ENCODE measurements at regions not wholly inside any gene's neighbourhood (a gene's known extent, or its start where the extent isn't known, plus 50 kb on each side); places are given as distances from the start of the nearest gene placed in this dataset.

DNA sequence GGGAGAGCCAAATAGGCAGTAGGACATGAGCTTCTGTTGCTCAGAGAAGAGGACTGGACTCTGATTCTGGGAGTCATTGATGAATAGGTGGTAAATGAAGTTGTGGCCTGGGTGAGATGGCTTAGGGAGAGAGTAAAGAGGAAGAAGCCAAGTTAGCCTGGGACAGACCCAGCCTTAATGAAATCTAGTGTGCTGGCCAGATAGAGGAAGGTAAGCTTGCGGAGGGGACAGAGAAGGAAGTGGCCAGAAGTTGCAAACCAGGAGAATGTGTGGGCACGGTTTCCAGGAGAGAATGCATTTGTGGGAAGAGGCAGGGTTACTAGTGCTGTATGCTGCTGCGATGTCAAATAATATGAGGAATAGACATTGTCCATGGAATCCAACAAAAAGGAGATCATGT is 83.3 kb upstream of the OLFM4 start:
- BruUV-seq (replicated peaks): no TSS peak
- no peaks in the 10 kb centered on the region for H4K20me1 ChIP-seq (replicated peaks; ENCODE audit: control insufficient read depth, insufficient read depth, low read length)
- in situ Hi-C loops (cut with MboI): no loop called here

DNA sequence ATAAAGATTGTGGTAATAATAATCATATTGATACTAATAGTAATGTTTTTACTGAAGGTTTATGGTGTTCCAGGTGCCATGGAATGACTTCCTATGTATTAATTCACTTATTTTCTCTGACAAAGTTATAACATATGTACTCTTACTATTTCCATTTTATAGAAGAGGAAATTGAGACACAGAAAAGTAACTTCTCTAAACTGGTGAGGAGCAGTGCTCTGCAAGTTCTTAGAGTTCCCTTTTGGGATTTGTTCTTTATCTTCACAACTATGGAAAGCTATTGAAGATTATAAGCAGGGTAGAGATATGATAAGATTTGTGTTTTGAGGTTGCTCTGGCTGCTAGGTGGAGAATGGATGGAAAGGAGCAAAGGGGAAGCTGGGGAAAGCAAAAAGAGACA is 83.9 kb upstream of the OLFM4 start:
- H3K27me3 ChIP-seq (ENCODE audit: control insufficient read depth in 2 of 2, insufficient read depth in 2 of 2, low read length in 2 of 2): no peaks in the 10 kb centered on the region
- no peak overlapping the region for H3K4me2 ChIP-seq (ENCODE audit: insufficient read depth, low read length)
- TF ChIP-seq TRIM24 (IDR thresholded peaks at IDR 0.05) (no peak), CAMTA2 (CRISPR knock-in tag; conservative IDR thresholded peaks at IDR 0.05) (no peak), MCM3 (IDR thresholded peaks at IDR 0.05) (no peak), BRCA1 (IDR thresholded peaks at IDR 0.05) (no peak), BRCA1 (CRISPR knock-in tag; IDR thresholded peaks at IDR 0.05) (no peak), TEAD4 (IDR thresholded peaks at IDR 0.05; ENCODE audit: low read length) (no peak), TEAD4 (CRISPR knock-in tag; IDR thresholded peaks at IDR 0.05; ENCODE audit: borderline replicate concordance) (no peak), SNIP1 (IDR thresholded peaks at IDR 0.05; ENCODE audit: low read depth) (no peak), ZFP30 (CRISPR knock-in tag; IDR thresholded peaks at IDR 0.05; ENCODE audit: borderline replicate concordance) (no peak), SP1 (CRISPR knock-in tag; IDR thresholded peaks at IDR 0.05) (no peak), SMARCE1 (IDR thresholded peaks at IDR 0.05) (no peak), HLTF (IDR thresholded peaks at IDR 0.05) (no peak), NR2C2 (CRISPR knock-in tag; IDR thresholded peaks at IDR 0.05) (no peak), NR2C2 (tag; IDR thresholded peaks at IDR 0.05) (no peak), KDM2B (CRISPR knock-in tag; IDR thresholded peaks at IDR 0.05) (no peak), PTRF (tag; IDR thresholded peaks at IDR 0.05) (no peak), ZBTB8A (IDR thresholded peaks at IDR 0.05; ENCODE audit: partially characterized antibody) (no peak), ZFX (CRISPR knock-in tag; IDR thresholded peaks at IDR 0.05) (no peak)
- TF ChIP-seq, protein P1, sequence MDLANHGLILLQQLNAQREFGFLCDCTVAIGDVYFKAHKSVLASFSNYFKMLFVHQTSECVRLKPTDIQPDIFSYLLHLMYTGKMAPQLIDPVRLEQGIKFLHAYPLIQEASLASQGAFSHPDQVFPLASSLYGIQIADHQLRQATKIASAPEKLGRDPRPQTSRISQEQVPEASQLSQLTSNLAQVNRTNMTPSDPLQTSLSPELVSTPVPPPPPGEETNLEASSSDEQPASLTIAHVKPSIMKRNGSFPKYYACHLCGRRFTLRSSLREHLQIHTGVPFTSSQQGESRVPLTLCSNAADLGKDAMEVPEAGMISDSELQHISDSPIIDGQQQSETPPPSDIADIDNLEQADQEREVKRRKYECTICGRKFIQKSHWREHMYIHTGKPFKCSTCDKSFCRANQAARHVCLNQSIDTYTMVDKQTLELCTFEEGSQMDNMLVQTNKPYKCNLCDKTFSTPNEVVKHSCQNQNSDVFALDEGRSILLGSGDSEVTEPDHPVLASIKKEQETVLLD (IDR thresholded peaks at IDR 0.05): no peak
- TF ChIP-seq, protein P2, sequence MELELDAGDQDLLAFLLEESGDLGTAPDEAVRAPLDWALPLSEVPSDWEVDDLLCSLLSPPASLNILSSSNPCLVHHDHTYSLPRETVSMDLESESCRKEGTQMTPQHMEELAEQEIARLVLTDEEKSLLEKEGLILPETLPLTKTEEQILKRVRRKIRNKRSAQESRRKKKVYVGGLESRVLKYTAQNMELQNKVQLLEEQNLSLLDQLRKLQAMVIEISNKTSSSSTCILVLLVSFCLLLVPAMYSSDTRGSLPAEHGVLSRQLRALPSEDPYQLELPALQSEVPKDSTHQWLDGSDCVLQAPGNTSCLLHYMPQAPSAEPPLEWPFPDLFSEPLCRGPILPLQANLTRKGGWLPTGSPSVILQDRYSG (tag; conservative IDR thresholded peaks at IDR 0.05; ENCODE audit: low read depth): no peak

More for the DNA sequence above, 83.3 kb upstream of the OLFM4 start:
- no peak for DNase-seq (ENCODE audit: extremely low read depth in 1 of 4, low spot score in 3 of 4)
- ATAC-seq: no peak
- H3K36me3 ChIP-seq (ENCODE audit: control insufficient read depth, insufficient read depth, low read length): no peaks in the 10 kb centered on the region
- no peak for FAIRE-seq
- no peak overlapping the region for H3K9ac ChIP-seq (ENCODE audit: insufficient read depth in 1 of 2, low read depth in 2 of 2, low read length in 2 of 2)
- 0% methylated on average over 3 of the region's 3 CpGs for WGBS (ENCODE audit: insufficient coverage, low coverage, missing lambda C conversion rate)
- CTCF ChIA-PET (ENCODE audit: low intra/inter-chr PET ratio): no interaction called here
- no peaks in the 10 kb centered on the region for H3K9me1 ChIP-seq (ENCODE audit: control insufficient read depth, insufficient read depth, low read length)
- no peak overlapping the region for H3K4me3 ChIP-seq
- H3K4me2 ChIP-seq (ENCODE audit: insufficient read depth, low read length): no peak overlapping the region
- H3K9me3 ChIP-seq (replicated peaks; ENCODE audit: control insufficient read depth, insufficient read depth, low read depth, low read length): no peaks in the 10 kb centered on the region
- no peaks in the 10 kb centered on the region for H3K79me2 ChIP-seq (ENCODE audit: control insufficient read depth, insufficient read depth, low read length)
- H3K27ac ChIP-seq (ENCODE audit: extremely low read depth, low read depth, low read length): no peak overlapping the region
- no peaks in the 10 kb centered on the region for H3K27me3 ChIP-seq (ENCODE audit: control insufficient read depth in 2 of 2, insufficient read depth in 2 of 2, low read length in 2 of 2)
- H2AFZ ChIP-seq (ENCODE audit: low read depth, low read length): no peak overlapping the region
- POLR2A ChIA-PET: no interaction called here
- intact Hi-C loops (cut with micrococcal nuclease): no loop called here
- TF ChIP-seq SUPT5H (IDR thresholded peaks at IDR 0.05) (no peak), TAL1 (IDR thresholded peaks at IDR 0.05) (no peak)
- no peaks in the 10 kb centered on the region for H3K4me1 ChIP-seq (replicated peaks in 1 of 2; ENCODE audit: control insufficient read depth in 2 of 2, insufficient read depth in 2 of 2, low read length in 2 of 2)

More for the DNA sequence above, 83.9 kb upstream of the OLFM4 start:
- no peak overlapping the region for H3K9ac ChIP-seq (ENCODE audit: insufficient read depth in 1 of 2, low read depth in 2 of 2, low read length in 2 of 2)
- no peaks in the 10 kb centered on the region for H3K4me1 ChIP-seq (replicated peaks in 1 of 2; ENCODE audit: control insufficient read depth in 2 of 2, insufficient read depth in 2 of 2, low read length in 2 of 2)
- no peaks in the 10 kb centered on the region for H3K9me3 ChIP-seq (replicated peaks; ENCODE audit: control insufficient read depth, insufficient read depth, low read depth, low read length)
- H3K79me2 ChIP-seq (ENCODE audit: control insufficient read depth, insufficient read depth, low read length): no peaks in the 10 kb centered on the region
- POLR2A ChIA-PET: no interaction called here
- CTCF ChIA-PET (ENCODE audit: low intra/inter-chr PET ratio): no interaction called here
- ATAC-seq: no peak
- intact Hi-C loops (cut with micrococcal nuclease) (no loop called here), in situ Hi-C loops (cut with MboI) (no loop called here)
- H2AFZ ChIP-seq (ENCODE audit: low read depth, low read length): no peak overlapping the region
- no peak overlapping the region for H3K27ac ChIP-seq (ENCODE audit: extremely low read depth, low read depth, low read length)
- FAIRE-seq: no peak
- H4K20me1 ChIP-seq (replicated peaks; ENCODE audit: control insufficient read depth, insufficient read depth, low read length): no peaks in the 10 kb centered on the region
- H3K9me1 ChIP-seq (ENCODE audit: control insufficient read depth, insufficient read depth, low read length): no peaks in the 10 kb centered on the region
- no TSS peak for BruUV-seq (replicated peaks)
- DNase-seq (ENCODE audit: extremely low read depth in 1 of 4, low spot score in 3 of 4): no peak
- no peaks in the 10 kb centered on the region for H3K36me3 ChIP-seq (ENCODE audit: control insufficient read depth, insufficient read depth, low read length)
- H3K4me3 ChIP-seq: no peak overlapping the region
